ENCODE measurements at regions not wholly inside any gene's neighbourhood (a gene's known extent, or its start where the extent isn't known, plus 50 kb on each side); places are given as distances from the start of the nearest gene placed in this dataset.

- Histone ChIP-seq H3K4me2 (no peak overlapping the region), H3K9ac (no peak overlapping the region), H4K20me1 (ENCODE audit: insufficient read depth) (no peaks in the 10 kb centered on the region), H2AFZ (ENCODE audit: low read depth) (no peak overlapping the region), H3K4me3 (IDR thresholded peaks at IDR 0.05; ENCODE audit: insufficient read depth, low read depth, low read length) (no peak overlapping the region), H3K27me3 (ENCODE audit: insufficient read depth, low read depth) (no peaks in the 10 kb centered on the region), H3K4me1 (ENCODE audit: low read depth, poor library complexity, severe bottlenecking) (peaks cover 11% of the 10 kb centered on the region), H3K27ac (no peak overlapping the region), H3K79me2 (ENCODE audit: insufficient read depth, low read depth) (no peaks in the 10 kb centered on the region), H3K36me3 (ENCODE audit: insufficient read depth) (no peaks in the 10 kb centered on the region)
- TF ChIP-seq CTCF (conservative IDR thresholded peaks at IDR 0.05; ENCODE audit: low read depth, low read length), result no peak
These were observed 1052.8 kb downstream of the NAALADL2 start for GRCh38 chr3:175911937-175912336.

- H4K20me1 ChIP-seq (ENCODE audit: insufficient read depth), result no peaks in the 10 kb centered on the region
- TF ChIP-seq CTCF (conservative IDR thresholded peaks at IDR 0.05; ENCODE audit: low read depth, low read length), result no peak
- H3K9ac ChIP-seq, result no peak overlapping the region
- no peaks in the 10 kb centered on the region for H3K27me3 ChIP-seq (ENCODE audit: insufficient read depth, low read depth)
- H3K27ac ChIP-seq, result no peak overlapping the region
- H3K4me3 ChIP-seq (IDR thresholded peaks at IDR 0.05; ENCODE audit: insufficient read depth, low read depth, low read length), result no peak overlapping the region
- no peaks in the 10 kb centered on the region for H3K36me3 ChIP-seq (ENCODE audit: insufficient read depth)
- no peak overlapping the region for H2AFZ ChIP-seq (ENCODE audit: low read depth)
- no peaks in the 10 kb centered on the region for H3K79me2 ChIP-seq (ENCODE audit: insufficient read depth, low read depth)
- no peak overlapping the region for H3K4me2 ChIP-seq
- peaks cover 5% of the 10 kb centered on the region for H3K4me1 ChIP-seq (ENCODE audit: low read depth, poor library complexity, severe bottlenecking)
These were observed 1043.1 kb downstream of the NAALADL2 start for GRCh38 chr3:175902226-175902625.

- no peaks in the 10 kb centered on the region for H3K36me3 ChIP-seq (ENCODE audit: insufficient read depth)
- H3K4me3 ChIP-seq (IDR thresholded peaks at IDR 0.05; ENCODE audit: insufficient read depth, low read depth, low read length), result no peak overlapping the region
- no peaks in the 10 kb centered on the region for H3K27me3 ChIP-seq (ENCODE audit: insufficient read depth, low read depth)
- no peaks in the 10 kb centered on the region for H4K20me1 ChIP-seq (ENCODE audit: insufficient read depth)
- no peaks in the 10 kb centered on the region for H3K79me2 ChIP-seq (ENCODE audit: insufficient read depth, low read depth)
- H2AFZ ChIP-seq (ENCODE audit: low read depth), result no peak overlapping the region
- H3K27ac ChIP-seq, result no peak overlapping the region
- no peak overlapping the region for H3K9ac ChIP-seq
- TF ChIP-seq CTCF (conservative IDR thresholded peaks at IDR 0.05; ENCODE audit: low read depth, low read length), result no peak
- H3K4me2 ChIP-seq, result no peak overlapping the region
- peaks cover 25% of the 10 kb centered on the region for H3K4me1 ChIP-seq (ENCODE audit: low read depth, poor library complexity, severe bottlenecking)
These were observed 1039.1 kb downstream of the NAALADL2 start for GRCh38 chr3:175898194-175898593.

GRCh38 chr3:175896655-175897054 is 1037.5 kb downstream of the NAALADL2 start:
- Histone ChIP-seq H2AFZ (ENCODE audit: low read depth) (no peak overlapping the region), H3K27ac (peak overlapping the region; percentile 49; the same call in 1 of the 2 replicates), H3K9ac (no peak overlapping the region), H3K36me3 (ENCODE audit: insufficient read depth) (no peaks in the 10 kb centered on the region), H4K20me1 (ENCODE audit: insufficient read depth) (no peaks in the 10 kb centered on the region), H3K27me3 (ENCODE audit: insufficient read depth, low read depth) (no peaks in the 10 kb centered on the region), H3K79me2 (ENCODE audit: insufficient read depth, low read depth) (no peaks in the 10 kb centered on the region), H3K4me2 (peak overlapping the region; percentile 42), H3K4me3 (IDR thresholded peaks at IDR 0.05; ENCODE audit: insufficient read depth, low read depth, low read length) (no peak overlapping the region), H3K4me1 (ENCODE audit: low read depth, poor library complexity, severe bottlenecking) (peaks cover 25% of the 10 kb centered on the region)
- TF ChIP-seq CTCF (conservative IDR thresholded peaks at IDR 0.05; ENCODE audit: low read depth, low read length), result no peak

Data from KMS-11 (cell line).